Calu3 (cell line): ENCODE measurements at regions not wholly inside any gene's neighbourhood (a gene's known extent, or its start where the extent isn't known, plus 50 kb on each side); places are given as distances from the start of the nearest gene placed in this dataset.

Source experiments
- BruUV-seq: library from RNA; stranded (reverse); fragments of 400-500 nt; replicated peaks from 2 replicates; lab custom pipeline; 2021; lab: Mats Ljungman, UMichigan
- CTCF ChIA-PET: fragments of 300-600 bp; sonication (Branson Sonifier 250); formaldehyde crosslinking; loops from one replicate; lab custom pipeline; 2022; ENCODE audit warnings: antibody characterized with exemption; lab: Charles Lee
- DNase-seq: peaks from one replicate; pipeline ENCODE4 v3.0.0; 2022
- H3K27ac Mint-ChIP-seq: one replicate; pipeline ENCODE4 v1.8.0; 2022; ENCODE audit warnings: mixed read lengths; ENCODE audit not compliant: unreplicated experiment
- H3K27me3 Mint-ChIP-seq: one replicate; pipeline ENCODE4 v1.8.0; 2022; ENCODE audit warnings: mixed read lengths; ENCODE audit not compliant: unreplicated experiment
- H3K36me3 Mint-ChIP-seq: one replicate; pipeline ENCODE4 v1.8.0; 2022; ENCODE audit warnings: mild to moderate bottlenecking, moderate library complexity, mixed read lengths; ENCODE audit not compliant: insufficient read depth, unreplicated experiment
- H3K4me1 Mint-ChIP-seq: one replicate; pipeline ENCODE4 v1.8.0; 2022; ENCODE audit warnings: mild to moderate bottlenecking, low read depth, mixed read lengths; ENCODE audit not compliant: unreplicated experiment
- H3K4me3 Mint-ChIP-seq: one replicate; pipeline ENCODE4 v1.8.0; 2022; ENCODE audit warnings: mild to moderate bottlenecking, low read depth, moderate library complexity, mixed read lengths; ENCODE audit not compliant: unreplicated experiment
- H3K9me3 Mint-ChIP-seq: one replicate; pipeline ENCODE4 v1.8.0; 2022; ENCODE audit warnings: low read depth, mixed read lengths; ENCODE audit not compliant: unreplicated experiment
- intact Hi-C: fragments of 100-400 bp; cut with micrococcal nuclease; formaldehyde crosslinking; loops from one replicate; pipeline ENCODE4 v1.10.0; 2022; ENCODE audit not compliant: unreplicated experiment
- TF ChIP-seq, protein P1 (sequence below): fragments of 200-600 bp; IDR thresholded peaks from one replicate; pipeline ENCODE4 v1.8.0; 2022; ENCODE audit warnings: antibody characterized with exemption; ENCODE audit not compliant: unreplicated experiment

DNA sequence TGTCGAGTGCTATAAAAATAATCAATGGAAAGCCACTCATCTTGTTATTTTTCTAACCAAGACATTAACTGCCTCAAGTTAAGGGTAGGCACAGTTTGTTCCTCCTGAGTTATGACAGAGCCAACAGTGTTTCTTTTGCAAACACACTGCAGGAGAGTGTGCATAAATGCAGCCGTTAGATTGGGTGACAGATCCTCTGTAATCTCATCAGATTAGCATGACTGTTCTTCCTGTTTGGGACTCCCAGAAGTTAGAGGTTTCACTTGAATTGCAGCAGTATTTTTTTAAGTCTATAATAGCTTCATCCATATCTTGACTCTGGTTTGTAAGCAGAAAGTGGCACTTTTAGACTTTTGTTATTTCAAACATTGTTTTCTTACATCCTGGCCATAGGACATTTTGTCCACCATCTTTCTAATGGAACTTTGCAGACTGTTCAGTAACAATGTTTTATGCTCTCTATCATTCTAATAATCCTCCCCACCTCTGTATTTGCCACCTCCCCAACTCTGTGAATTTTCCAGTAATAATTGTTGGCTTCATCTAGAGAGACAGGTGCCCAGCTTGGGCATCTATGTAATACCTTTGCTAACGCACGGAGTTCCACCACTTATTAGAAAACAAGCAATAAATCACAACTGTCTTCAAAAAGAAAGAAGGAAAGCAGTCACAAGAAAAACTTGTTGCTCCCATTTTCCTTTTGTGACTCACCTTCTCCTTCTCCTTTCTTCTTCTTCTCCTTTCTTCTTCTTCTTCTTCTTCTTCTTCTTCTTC, 560.0 kb downstream of the ADCYAP1 start:
- H3K27ac Mint-ChIP-seq, result no peak overlapping the region

GRCh38 chr18:1466035-1466434, 561.4 kb downstream of the ADCYAP1 start:
- DNase-seq, result no peak
- Mint-ChIP-seq H3K36me3 (no peaks in the 10 kb centered on the region), H3K27ac (no peak overlapping the region), H3K9me3 (peaks cover 2% of the 10 kb centered on the region), H3K4me1 (no peaks in the 10 kb centered on the region), H3K4me3 (no peak overlapping the region), H3K27me3 (no peaks in the 10 kb centered on the region)
- BruUV-seq, result no TSS peak
- TF ChIP-seq, protein P1, sequence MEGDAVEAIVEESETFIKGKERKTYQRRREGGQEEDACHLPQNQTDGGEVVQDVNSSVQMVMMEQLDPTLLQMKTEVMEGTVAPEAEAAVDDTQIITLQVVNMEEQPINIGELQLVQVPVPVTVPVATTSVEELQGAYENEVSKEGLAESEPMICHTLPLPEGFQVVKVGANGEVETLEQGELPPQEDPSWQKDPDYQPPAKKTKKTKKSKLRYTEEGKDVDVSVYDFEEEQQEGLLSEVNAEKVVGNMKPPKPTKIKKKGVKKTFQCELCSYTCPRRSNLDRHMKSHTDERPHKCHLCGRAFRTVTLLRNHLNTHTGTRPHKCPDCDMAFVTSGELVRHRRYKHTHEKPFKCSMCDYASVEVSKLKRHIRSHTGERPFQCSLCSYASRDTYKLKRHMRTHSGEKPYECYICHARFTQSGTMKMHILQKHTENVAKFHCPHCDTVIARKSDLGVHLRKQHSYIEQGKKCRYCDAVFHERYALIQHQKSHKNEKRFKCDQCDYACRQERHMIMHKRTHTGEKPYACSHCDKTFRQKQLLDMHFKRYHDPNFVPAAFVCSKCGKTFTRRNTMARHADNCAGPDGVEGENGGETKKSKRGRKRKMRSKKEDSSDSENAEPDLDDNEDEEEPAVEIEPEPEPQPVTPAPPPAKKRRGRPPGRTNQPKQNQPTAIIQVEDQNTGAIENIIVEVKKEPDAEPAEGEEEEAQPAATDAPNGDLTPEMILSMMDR, result no peak
- CTCF ChIA-PET, result no interaction called here
- intact Hi-C loops, result no loop called here

More for the DNA sequence above, 560.0 kb downstream of the ADCYAP1 start:
- H3K9me3 Mint-ChIP-seq, result peaks cover 2% of the 10 kb centered on the region
- no peak for DNase-seq
- no peak overlapping the region for H3K4me3 Mint-ChIP-seq
- BruUV-seq, result no TSS peak
- intact Hi-C loops, result no loop called here
- no peaks in the 10 kb centered on the region for H3K4me1 Mint-ChIP-seq
- H3K27me3 Mint-ChIP-seq, result no peaks in the 10 kb centered on the region
- TF ChIP-seq, protein P1, result no peak
- H3K36me3 Mint-ChIP-seq, result no peaks in the 10 kb centered on the region
- CTCF ChIA-PET, result no interaction called here

DNA sequence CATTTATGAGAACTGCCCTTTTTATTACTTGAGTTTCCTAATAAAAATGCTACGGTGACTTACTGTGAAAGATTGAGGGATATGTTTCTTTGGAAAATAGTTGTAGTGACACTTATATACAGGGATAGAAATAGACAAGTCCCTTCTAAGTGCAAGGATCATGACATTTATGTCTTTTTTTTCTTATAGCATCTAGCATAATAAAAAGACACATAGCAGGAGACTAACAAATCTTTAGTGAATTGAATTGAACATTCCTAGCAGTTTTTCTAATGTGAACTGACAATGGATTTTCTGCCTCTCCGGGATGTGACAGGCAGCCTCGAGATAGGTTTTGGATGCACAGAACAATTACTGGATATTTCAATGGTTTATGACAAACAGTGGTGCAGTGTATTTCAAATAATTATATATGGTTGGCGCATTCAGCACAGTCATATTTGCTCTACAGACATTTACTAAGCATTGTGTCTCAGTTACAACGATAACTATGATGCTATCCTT, 562.8 kb downstream of the ADCYAP1 start:
- intact Hi-C loops, result no loop called here
- no peaks in the 10 kb centered on the region for H3K36me3 Mint-ChIP-seq
- no TSS peak for BruUV-seq
- CTCF ChIA-PET, result no interaction called here
- peaks cover 2% of the 10 kb centered on the region for H3K9me3 Mint-ChIP-seq
- no peak for DNase-seq
- H3K27me3 Mint-ChIP-seq, result no peaks in the 10 kb centered on the region
- TF ChIP-seq, protein P1, result no peak
- H3K4me1 Mint-ChIP-seq, result no peaks in the 10 kb centered on the region
- H3K27ac Mint-ChIP-seq, result no peak overlapping the region
- H3K4me3 Mint-ChIP-seq, result no peak overlapping the region

DNA sequence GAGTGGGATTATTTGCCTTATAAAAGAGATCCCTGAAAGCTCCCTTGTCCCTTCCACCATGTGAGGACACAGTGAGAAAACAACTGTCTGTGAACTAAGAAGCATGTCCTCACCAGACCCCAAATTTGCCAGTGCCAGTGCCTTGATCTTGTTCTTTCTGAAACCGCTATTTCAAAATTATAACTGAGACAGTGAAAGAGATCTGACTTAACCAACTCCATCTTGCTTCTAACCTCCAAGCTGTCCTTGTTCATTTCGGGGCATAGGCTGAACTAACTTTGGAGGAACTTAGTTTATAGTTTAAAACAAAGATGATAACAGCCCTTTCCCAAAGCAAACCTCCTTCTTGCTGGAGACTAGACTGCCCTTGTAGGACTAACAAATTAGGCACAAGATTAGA, 563.9 kb downstream of the ADCYAP1 start:
- Mint-ChIP-seq H3K36me3 (no peaks in the 10 kb centered on the region), H3K27ac (no peak overlapping the region), H3K4me3 (no peak overlapping the region), H3K4me1 (no peaks in the 10 kb centered on the region), H3K9me3 (peaks cover 2% of the 10 kb centered on the region), H3K27me3 (no peaks in the 10 kb centered on the region)
- TF ChIP-seq, protein P1, result no peak
- CTCF ChIA-PET, result no interaction called here
- no TSS peak for BruUV-seq
- intact Hi-C loops, result no loop called here
- no peak for DNase-seq
